ENCODE measurements at regions not wholly inside any gene's neighbourhood (a gene's known extent, or its start where the extent isn't known, plus 50 kb on each side); places are given as distances from the start of the nearest gene placed in this dataset.

DNA sequence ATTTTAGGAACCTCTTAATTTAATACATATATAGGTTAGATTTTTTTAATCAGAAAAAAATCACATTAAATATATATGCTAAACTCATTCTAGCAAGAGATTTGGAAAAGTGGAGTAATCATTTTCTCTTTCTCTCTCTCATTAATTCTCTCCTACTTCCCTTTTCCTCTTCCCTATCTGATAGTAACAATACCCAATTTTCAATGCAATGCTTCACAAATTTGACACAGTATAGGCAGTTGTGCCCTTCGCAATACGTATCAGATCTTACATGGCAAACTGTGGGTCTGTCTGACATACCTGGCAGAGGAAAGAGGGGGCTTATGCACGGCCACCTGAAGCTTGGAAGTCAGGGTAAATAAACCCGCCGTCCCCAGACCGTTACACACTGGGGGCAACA, 444.3 kb downstream of the NBAS start:
- TF ChIP-seq, protein P1, sequence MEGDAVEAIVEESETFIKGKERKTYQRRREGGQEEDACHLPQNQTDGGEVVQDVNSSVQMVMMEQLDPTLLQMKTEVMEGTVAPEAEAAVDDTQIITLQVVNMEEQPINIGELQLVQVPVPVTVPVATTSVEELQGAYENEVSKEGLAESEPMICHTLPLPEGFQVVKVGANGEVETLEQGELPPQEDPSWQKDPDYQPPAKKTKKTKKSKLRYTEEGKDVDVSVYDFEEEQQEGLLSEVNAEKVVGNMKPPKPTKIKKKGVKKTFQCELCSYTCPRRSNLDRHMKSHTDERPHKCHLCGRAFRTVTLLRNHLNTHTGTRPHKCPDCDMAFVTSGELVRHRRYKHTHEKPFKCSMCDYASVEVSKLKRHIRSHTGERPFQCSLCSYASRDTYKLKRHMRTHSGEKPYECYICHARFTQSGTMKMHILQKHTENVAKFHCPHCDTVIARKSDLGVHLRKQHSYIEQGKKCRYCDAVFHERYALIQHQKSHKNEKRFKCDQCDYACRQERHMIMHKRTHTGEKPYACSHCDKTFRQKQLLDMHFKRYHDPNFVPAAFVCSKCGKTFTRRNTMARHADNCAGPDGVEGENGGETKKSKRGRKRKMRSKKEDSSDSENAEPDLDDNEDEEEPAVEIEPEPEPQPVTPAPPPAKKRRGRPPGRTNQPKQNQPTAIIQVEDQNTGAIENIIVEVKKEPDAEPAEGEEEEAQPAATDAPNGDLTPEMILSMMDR (IDR thresholded peaks at IDR 0.05; ENCODE audit: insufficient read depth, low read length) = no peak
- no peak for TF ChIP-seq POLR2AphosphoS5 (IDR thresholded peaks at IDR 0.05; ENCODE audit: low read depth)

Measured in HL-60 (cell line).